SKM-1 treated with dmso at 0.1 percent for 144 hours (cell line): ENCODE measurements at regions not wholly inside any gene's neighbourhood (a gene's known extent, or its start where the extent isn't known, plus 50 kb on each side); places are given as distances from the start of the nearest gene placed in this dataset.

Experiments used
- DNase-seq: peaks from one replicate; lab custom pipeline; 2025; ENCODE audit not compliant: unreplicated experiment; lab: John Stamatoyannopoulos, UW

DNA sequence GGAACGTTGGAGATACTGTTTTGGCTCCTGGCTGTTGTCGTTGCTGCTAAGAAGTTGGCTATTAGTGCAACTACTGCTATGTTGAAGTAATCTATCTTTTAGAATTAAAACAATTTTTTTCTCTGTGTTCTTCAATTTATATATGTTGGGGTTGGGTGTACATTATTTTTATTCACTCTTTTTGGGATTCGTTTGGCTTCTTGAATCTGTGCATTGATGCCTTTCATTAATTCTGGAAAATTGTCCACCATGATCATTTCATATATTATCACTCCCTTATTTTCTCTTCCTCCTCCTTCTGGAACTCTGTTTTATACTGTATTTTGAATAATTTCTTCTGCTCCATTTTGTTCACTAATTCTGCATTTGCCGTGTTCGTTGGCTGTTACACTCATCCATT lies 199.5 kb upstream of the PLET1 start:
- no peak for DNase-seq

- no peak for DNase-seq
Measured at GRCh38 chr11:112464949-112465348, 204.3 kb upstream of the PLET1 start.

- no peak for DNase-seq
Measured at GRCh38 chr11:112465433-112466024, 204.9 kb upstream of the PLET1 start.

DNA sequence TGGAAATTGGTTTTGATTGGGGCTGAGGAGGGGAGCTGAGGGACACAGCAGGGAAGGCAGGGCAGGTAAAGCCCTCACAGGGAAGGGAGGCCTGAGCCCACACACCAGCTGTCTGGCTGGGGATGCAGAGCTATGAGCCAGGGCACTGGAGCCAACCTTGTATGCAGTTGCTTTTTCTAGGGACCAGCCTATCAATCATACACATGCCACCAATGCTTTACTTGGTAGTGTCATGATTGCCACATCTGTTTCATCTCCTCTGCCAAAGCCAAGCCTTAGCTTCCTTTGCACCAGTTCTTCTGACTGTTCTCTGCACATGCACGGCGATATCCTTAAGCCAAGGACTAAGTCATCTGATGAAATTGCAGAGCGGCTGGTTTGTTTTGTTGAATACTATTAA lies 207.1 kb upstream of the PLET1 start:
- no peak for DNase-seq

DNA sequence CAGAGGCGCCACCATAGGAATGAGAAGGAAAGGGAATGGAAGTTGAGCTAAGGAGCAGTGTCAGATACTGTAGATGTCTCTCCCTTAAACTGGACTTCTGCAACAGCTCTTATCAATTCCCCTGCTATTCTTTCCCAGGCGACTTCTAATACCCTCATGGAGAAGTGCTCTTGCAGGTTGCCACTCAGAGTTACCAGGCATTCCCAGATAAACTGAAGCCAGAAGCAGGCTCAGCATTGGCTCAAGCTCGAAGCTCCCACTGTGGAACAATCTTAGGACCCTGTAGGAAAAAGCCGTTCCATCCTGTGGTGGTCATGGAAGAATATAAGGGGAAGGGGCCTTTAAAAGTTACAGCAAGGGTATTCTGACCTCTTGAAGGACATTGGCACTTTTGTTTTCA lies 208.7 kb upstream of the PLET1 start:
- no peak for DNase-seq

DNA sequence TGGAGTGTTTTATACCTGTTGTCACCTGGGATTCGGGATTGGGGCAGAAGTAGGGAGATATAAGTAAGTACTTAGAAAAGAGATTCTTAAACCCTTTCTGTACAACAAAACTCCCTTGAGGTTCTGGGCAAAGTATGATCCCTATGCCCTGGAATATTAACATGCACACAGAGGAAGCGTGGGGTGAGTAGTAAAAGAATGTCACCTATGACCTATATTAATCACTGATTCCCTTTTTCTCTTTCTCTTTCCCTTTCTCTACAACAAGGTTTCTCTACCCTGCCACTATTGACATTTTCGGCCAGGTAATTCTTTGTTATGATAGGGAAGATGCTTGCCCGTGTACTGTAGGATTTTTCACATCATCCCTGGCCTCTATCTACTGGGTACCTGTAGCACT lies 209.7 kb upstream of the PLET1 start:
- no peak for DNase-seq

DNA sequence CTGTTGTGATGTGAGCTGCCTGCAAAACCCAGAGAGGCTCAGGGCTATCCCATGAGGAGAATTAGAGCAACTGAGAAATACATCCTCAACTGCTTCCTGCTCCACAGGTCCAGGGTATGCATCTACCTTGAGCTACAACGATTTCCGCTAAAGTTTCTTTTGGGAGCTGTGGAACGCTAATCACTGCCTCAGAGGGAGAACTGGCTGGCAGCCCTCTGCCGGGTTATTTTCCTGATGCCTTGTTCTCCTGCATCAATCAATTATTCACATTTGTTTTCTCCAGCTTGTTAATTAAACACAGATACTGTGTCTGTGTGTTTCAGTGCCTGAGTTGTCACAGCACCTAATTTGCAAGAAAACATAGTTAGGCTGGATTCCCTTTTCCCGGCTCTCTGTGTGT lies 211.1 kb upstream of the PLET1 start:
- no peak for DNase-seq

DNA sequence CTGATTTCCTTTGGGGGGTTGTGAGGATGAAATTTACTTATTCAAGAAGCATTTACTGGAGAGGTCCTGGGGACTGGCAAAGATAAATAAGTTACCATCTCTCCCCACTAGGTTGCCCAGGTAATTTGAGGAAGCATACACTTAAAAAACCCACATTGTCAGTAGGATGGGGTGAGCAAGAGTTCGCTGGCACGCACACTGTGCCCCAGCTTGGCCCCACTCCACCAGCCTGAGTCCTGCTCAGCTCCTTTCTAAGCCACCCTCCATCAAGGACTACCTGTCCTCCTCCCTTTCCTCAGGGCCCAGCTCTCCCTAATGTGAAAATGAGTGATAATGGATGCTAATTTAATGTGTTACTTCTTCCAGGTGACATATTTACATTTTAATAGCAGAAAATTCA lies 216.5 kb upstream of the PLET1 start:
- no peak for DNase-seq

- no peak for DNase-seq
Measured at GRCh38 chr11:112477581-112478317, 217.1 kb upstream of the PLET1 start.

- DNase-seq: no peak
Measured at GRCh38 chr11:112478806-112479205, 218.1 kb upstream of the PLET1 start.

DNA sequence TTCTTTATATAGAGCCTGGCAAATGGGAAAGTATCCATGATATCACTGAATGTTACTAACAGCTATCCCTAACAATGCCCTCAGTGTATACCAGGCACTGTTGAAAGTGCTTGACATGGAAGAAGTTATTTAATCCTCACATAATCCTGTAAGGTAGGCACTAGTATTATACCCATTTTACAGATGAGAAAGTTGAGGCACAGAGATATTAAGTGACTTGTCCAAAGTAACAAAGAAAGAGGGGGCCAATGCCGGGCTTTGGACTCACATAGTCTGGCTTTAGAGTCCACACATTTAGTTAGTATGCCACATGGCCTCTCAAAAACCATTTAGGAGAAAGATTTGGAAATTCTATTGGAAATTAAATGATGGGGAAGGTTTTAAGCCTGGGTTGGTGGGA lies 220.8 kb upstream of the PLET1 start:
- DNase-seq: no peak

DNA sequence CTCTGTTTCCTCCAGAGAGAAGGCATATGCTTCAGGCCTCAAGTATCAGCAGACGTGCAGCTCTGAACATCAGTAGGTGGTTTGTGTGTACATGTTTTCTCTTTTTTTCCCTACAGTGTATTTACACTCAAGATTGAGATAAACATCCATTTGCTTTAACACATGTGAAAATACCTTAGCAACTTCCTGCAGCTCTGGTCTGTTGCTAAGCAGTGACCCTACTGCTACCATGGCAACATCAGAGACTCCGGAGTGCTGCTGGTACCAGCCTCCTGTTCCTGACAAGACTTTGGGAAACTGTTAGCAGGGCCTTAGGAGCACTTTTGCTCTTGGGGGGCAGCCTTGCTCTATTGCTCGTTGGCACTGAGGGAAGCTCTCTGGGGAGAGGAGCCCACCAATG lies 221.2 kb upstream of the PLET1 start:
- no peak for DNase-seq

GRCh38 chr11:112485280-112485679 lies 224.6 kb upstream of the PLET1 start:
- DNase-seq: no peak

DNA sequence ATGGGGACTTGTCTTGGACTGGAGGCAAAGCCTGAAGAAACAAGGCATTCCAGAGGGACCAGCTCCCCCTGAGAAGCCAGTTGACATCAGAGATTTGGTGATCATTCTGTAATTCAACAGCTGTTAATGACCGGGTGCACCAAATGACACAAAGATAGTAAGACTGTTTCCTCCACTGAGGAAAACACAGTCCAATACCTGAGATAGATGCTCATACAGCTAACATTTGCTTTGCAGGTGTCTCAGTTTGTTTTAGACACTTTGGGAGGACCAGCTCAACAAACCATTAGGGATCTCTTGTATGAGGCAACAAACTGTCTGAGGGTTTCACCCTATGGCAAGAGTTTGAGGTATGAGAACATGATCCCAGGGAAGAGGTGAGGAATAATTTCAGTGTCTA lies 237.2 kb upstream of the PLET1 start:
- DNase-seq: no peak

GRCh38 chr11:112498701-112499100 lies 238.0 kb upstream of the PLET1 start:
- DNase-seq: no peak

- no peak for DNase-seq
Measured at GRCh38 chr11:112499153-112499880, 238.7 kb upstream of the PLET1 start.

GRCh38 chr11:112499881-112500204 lies 239.2 kb upstream of the PLET1 start:
- no peak for DNase-seq

DNA sequence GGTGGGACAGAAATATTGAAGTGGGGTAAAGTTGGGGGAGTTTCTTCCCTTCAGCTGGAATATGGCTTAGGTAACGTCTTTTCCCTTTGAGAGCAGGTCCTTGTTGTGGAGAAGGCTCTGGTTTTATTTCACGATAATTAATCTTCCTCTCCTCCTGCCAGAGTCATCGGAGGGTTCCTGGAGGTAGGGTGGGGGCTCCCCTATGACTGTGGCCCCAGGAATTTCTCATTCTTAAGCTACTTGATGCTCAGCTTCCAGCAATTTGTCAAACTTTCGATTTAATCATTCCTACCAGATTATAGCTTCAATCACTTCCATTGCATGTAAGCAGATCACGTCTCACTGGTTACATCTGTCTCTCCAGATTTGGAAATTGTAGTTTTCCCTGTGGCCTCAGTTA lies 242.8 kb upstream of the PLET1 start:
- DNase-seq: no peak

GRCh38 chr11:112504056-112504455 lies 243.4 kb upstream of the PLET1 start:
- no peak for DNase-seq

DNA sequence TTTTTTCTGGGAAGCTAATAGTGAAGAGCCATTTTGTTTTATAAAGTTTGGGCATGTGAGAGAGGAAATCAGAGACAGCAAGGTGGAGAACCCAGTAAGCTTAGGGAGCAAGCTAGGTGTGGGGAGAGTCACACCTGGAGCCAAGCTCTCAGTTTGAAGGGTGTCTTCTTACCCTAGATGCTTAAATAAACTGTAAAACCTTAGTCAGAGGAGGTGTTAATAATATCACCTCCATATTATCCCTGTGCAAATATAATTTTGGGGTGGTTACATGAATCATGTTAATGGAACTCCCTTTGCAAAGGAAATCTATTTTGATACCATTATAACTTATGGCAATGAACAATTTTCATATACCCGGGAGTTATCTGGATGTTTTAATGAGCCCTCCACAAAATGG lies 246.2 kb upstream of the PLET1 start:
- no peak for DNase-seq

- DNase-seq: no peak
Measured at GRCh38 chr11:112507281-112507680, 246.6 kb upstream of the PLET1 start.

DNA sequence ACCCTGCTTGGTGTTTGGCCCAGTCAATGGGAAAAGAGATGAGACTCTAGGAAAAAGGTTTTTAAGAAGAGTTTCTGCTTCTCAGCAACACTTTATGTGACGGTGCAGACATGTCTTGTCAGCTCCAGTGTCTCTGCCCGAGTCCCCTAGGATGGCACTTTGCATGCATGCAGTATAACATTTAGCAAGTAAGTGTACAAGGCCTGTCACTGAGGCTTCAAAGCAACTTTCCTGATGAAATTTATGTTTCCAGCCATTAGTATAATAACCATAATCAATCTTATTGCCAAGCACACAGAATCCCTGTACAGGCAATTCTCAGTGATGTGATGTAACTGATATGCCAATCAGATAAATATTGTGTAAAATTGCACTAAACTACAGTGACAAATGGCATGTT lies 248.1 kb upstream of the PLET1 start:
- no peak for DNase-seq

- DNase-seq: no peak
Measured at GRCh38 chr11:112509300-112509699, 248.6 kb upstream of the PLET1 start.
